ENCODE measurements at regions not wholly inside any gene's neighbourhood (a gene's known extent, or its start where the extent isn't known, plus 50 kb on each side); places are given as distances from the start of the nearest gene placed in this dataset.

- CTCF ChIA-PET, result no interaction called here
- no peaks in the 10 kb centered on the region for H4K20me1 ChIP-seq (ENCODE audit: control insufficient read depth, insufficient read depth, low read length, poor library complexity, severe bottlenecking)
- WGBS (ENCODE audit: insufficient coverage), result 3% methylated on average over 13 of the region's 27 CpGs
- no peak overlapping the region for H3K4me3 ChIP-seq (ENCODE audit: control extremely low read depth in 1 of 5, extremely low read depth in 1 of 5, insufficient read depth in 1 of 5, low read depth in 2 of 5, low read length in 4 of 5)
- H3K4me1 Mint-ChIP-seq, result peaks cover 12% of the 10 kb centered on the region
- H3K4me3 Mint-ChIP-seq, result no peak overlapping the region
- no peak for ATAC-seq (ENCODE audit: low read depth)
- TF ChIP-seq CTCF (IDR thresholded peaks at IDR 0.05), result no peak
- no peak overlapping the region for H3K9ac ChIP-seq (ENCODE audit: low read length)
- H3K4me2 ChIP-seq (replicated peaks; ENCODE audit: low read depth, low read length, poor library complexity, severe bottlenecking), result peak overlapping the region; percentile 32
- H3K36me3 ChIP-seq (replicated peaks in 1 of 2; ENCODE audit: control extremely low read depth in 1 of 2, control insufficient read depth in 1 of 2, extremely low read depth in 1 of 2, insufficient read depth in 2 of 2, low read length in 1 of 2), result no peaks in the 10 kb centered on the region
- peaks cover 0 to 73% (median 45%) of the 10 kb centered on the region in 4 experiments for H3K27me3 ChIP-seq (replicated peaks in 1 of 4; ENCODE audit: control extremely low read depth in 1 of 4, control insufficient read depth in 3 of 4, insufficient read depth in 4 of 4, low read length in 3 of 4)
- H3K27ac ChIP-seq (ENCODE audit: low read length in 2 of 2), result no peak overlapping the region
- H3K27ac Mint-ChIP-seq, result no peak overlapping the region
- no peaks in the 10 kb centered on the region for H3K79me2 ChIP-seq (ENCODE audit: control insufficient read depth, insufficient read depth, low read length)
- peaks cover 0 to 28% (median 0%) of the 10 kb centered on the region in 3 donors for H3K9me3 ChIP-seq (ENCODE audit: control extremely low read depth in 1 of 3, control insufficient read depth in 2 of 3, insufficient read depth in 1 of 3, low read length in 2 of 3)
- H3K27me3 Mint-ChIP-seq, result peaks cover 70% of the 10 kb centered on the region
- H3K9me3 Mint-ChIP-seq (ENCODE audit: insufficient read depth), result no peaks in the 10 kb centered on the region
- peak overlapping the region; percentile 19 for H2AFZ ChIP-seq (ENCODE audit: insufficient read depth, low read depth, low read length, poor library complexity, severe bottlenecking)
- intact Hi-C loops (cut with micrococcal nuclease), result no loop called here
- POLR2A ChIA-PET, result no interaction called here
- DNase-seq, result no peak
- peaks cover 9 to 24% of the 10 kb centered on the region in 2 donors for H3K4me1 ChIP-seq (ENCODE audit: control insufficient read depth in 2 of 2, insufficient read depth in 2 of 2, low read length in 2 of 2)
Measured at GRCh38 chr5:175797521-175798038, 73.8 kb upstream of the CPLX2 start.

GRCh38 chr5:175798626-175799025, 72.8 kb upstream of the CPLX2 start:
- Mint-ChIP-seq H3K4me3 (no peak overlapping the region), H3K9me3 (ENCODE audit: insufficient read depth) (no peaks in the 10 kb centered on the region), H3K27me3 (peaks cover 66% of the 10 kb centered on the region), H3K4me1 (peaks cover 12% of the 10 kb centered on the region), H3K27ac (no peak overlapping the region)
- no peak overlapping the region for H3K4me2 ChIP-seq (replicated peaks; ENCODE audit: low read depth, low read length, poor library complexity, severe bottlenecking)
- no peak overlapping the region for H2AFZ ChIP-seq (ENCODE audit: insufficient read depth, low read depth, low read length, poor library complexity, severe bottlenecking)
- H3K27ac ChIP-seq (ENCODE audit: low read length in 2 of 2), result no peak overlapping the region
- POLR2A ChIA-PET, result no interaction called here
- peaks cover 0 to 69% (median 44%) of the 10 kb centered on the region in 4 experiments for H3K27me3 ChIP-seq (replicated peaks in 1 of 4; ENCODE audit: control extremely low read depth in 1 of 4, control insufficient read depth in 3 of 4, insufficient read depth in 4 of 4, low read length in 3 of 4)
- H3K9ac ChIP-seq (ENCODE audit: low read length), result no peak overlapping the region
- H4K20me1 ChIP-seq (ENCODE audit: control insufficient read depth, insufficient read depth, low read length, poor library complexity, severe bottlenecking), result no peaks in the 10 kb centered on the region
- CTCF ChIA-PET, result no interaction called here
- H3K9me3 ChIP-seq (ENCODE audit: control extremely low read depth in 1 of 3, control insufficient read depth in 2 of 3, insufficient read depth in 1 of 3, low read length in 2 of 3), result peaks cover 0 to 28% (median 0%) of the 10 kb centered on the region in 3 donors
- TF ChIP-seq CTCF (IDR thresholded peaks at IDR 0.05) (no peak), EZH2 (IDR thresholded peaks at IDR 0.05; ENCODE audit: borderline replicate concordance, insufficient read depth, low read depth, low read length, poor library complexity, severe bottlenecking) (no peak)
- intact Hi-C loops (cut with micrococcal nuclease), result no loop called here
- DNase-seq, result no peak
- ATAC-seq (ENCODE audit: low read depth), result no peak
- 100% methylated on average over 1 of the region's 2 CpGs for WGBS (ENCODE audit: insufficient coverage)
- H3K4me3 ChIP-seq (ENCODE audit: control extremely low read depth in 1 of 5, extremely low read depth in 1 of 5, insufficient read depth in 1 of 5, low read depth in 2 of 5, low read length in 4 of 5), result no peak overlapping the region
- H3K79me2 ChIP-seq (ENCODE audit: control insufficient read depth, insufficient read depth, low read length), result no peaks in the 10 kb centered on the region
- no peaks in the 10 kb centered on the region for H3K36me3 ChIP-seq (replicated peaks in 1 of 2; ENCODE audit: control extremely low read depth in 1 of 2, control insufficient read depth in 1 of 2, extremely low read depth in 1 of 2, insufficient read depth in 2 of 2, low read length in 1 of 2)
- H3K4me1 ChIP-seq (ENCODE audit: control insufficient read depth in 2 of 2, insufficient read depth in 2 of 2, low read length in 2 of 2), result peaks cover 9 to 24% of the 10 kb centered on the region in 2 donors

Data from B cell (primary cell).